PC-9 (cell line): ENCODE measurements at regions not wholly inside any gene's neighbourhood (a gene's known extent, or its start where the extent isn't known, plus 50 kb on each side); places are given as distances from the start of the nearest gene placed in this dataset.

ENCODE experiments used
- BruUV-seq: library from RNA; stranded (reverse); fragments of 400-500 nt; replicated peaks from 2 replicates; lab custom pipeline; 2021; lab: Mats Ljungman, UMichigan
- CTCF ChIA-PET: fragments of 300-600 bp; sonication (Branson Sonifier 250); formaldehyde crosslinking; loops from one replicate; lab custom pipeline; 2022; ENCODE audit warnings: antibody characterized with exemption; lab: Charles Lee
- POLR2A ChIA-PET: fragments of 300-600 bp; sonication (Branson Sonifier 250); formaldehyde crosslinking; loops from one replicate; lab custom pipeline; 2022; ENCODE audit warnings: antibody characterized with exemption; ENCODE audit not compliant: unreplicated experiment; lab: Charles Lee
- DNase-seq, 2 experiments: peaks; one replicate each; pipeline versions ENCODE4 v3.0.0 to v3.0.0-alpha.2; 2015 to 2022; ENCODE audit warnings: mixed read lengths in 1 of 2
- H2AFZ ChIP-seq: fragments of 200-600 bp; sonication (generic); 2 replicates; pipeline ENCODE4 v1.8.1; 2017; ENCODE audit warnings: antibody characterized with exemption
- H3F3A ChIP-seq: fragments of 200-600 bp; sonication (generic); 2 replicates; pipeline ENCODE4 v1.8.1; 2017; ENCODE audit warnings: antibody characterized with exemption, mild to moderate bottlenecking, low read depth; ENCODE audit not compliant: insufficient read depth
- H3K27ac ChIP-seq: fragments of 200-600 bp; sonication (generic); 2 replicates; pipeline ENCODE4 v1.6.1; 2016; ENCODE audit warnings: mixed run types
- H3K27me3 ChIP-seq: fragments of 200-600 bp; sonication (generic); 2 replicates; pipeline ENCODE4 v1.6.1; 2016; ENCODE audit warnings: low read depth, mixed run types; ENCODE audit not compliant: insufficient read depth
- H3K36me3 ChIP-seq: fragments of 200-600 bp; sonication (generic); 2 replicates; pipeline ENCODE4 v1.6.1; 2016; ENCODE audit warnings: low read depth, mixed run types
- H3K4me1 ChIP-seq: fragments of 200-600 bp; sonication (generic); replicated peaks from 2 replicates; pipeline ENCODE4 v1.6.1; 2016; ENCODE audit warnings: mixed run types; ENCODE audit not compliant: insufficient read depth
- H3K4me2 ChIP-seq: fragments of 200-600 bp; sonication (generic); 2 replicates; pipeline ENCODE4 v1.6.1; 2017; ENCODE audit warnings: mixed run types
- H3K4me3 ChIP-seq: fragments of 200-600 bp; sonication (generic); 2 replicates; pipeline ENCODE4 v1.6.1; 2016; ENCODE audit warnings: mixed run types
- H3K79me2 ChIP-seq: fragments of 200-600 bp; sonication (generic); 2 replicates; pipeline ENCODE4 v1.6.1; 2017; ENCODE audit warnings: low read depth, mixed run types
- H3K9me2 ChIP-seq: fragments of 200-600 bp; sonication (generic); 2 replicates; pipeline ENCODE4 v1.8.1; 2017; ENCODE audit warnings: mild to moderate bottlenecking; ENCODE audit not compliant: insufficient read depth
- H3K9me3 ChIP-seq: fragments of 200-600 bp; sonication (generic); 2 replicates; pipeline ENCODE4 v1.8.1; 2016; ENCODE audit warnings: low read depth; ENCODE audit not compliant: insufficient read depth
- H4K20me1 ChIP-seq: fragments of 200-600 bp; sonication (generic); 2 replicates; pipeline ENCODE4 v1.8.1; 2017; ENCODE audit not compliant: insufficient read depth
- CTCF ChIP-seq: fragments of 200-600 bp; sonication (generic); conservative IDR thresholded peaks from 2 replicates; pipeline ENCODE4 v1.6.1; 2017; ENCODE audit warnings: mixed run types, antibody characterized with exemption, mild to moderate bottlenecking, moderate library complexity
- EZH2 ChIP-seq: fragments of 200-600 bp; sonication (generic); IDR thresholded peaks from 2 replicates; pipeline ENCODE4 v1.8.0; 2017; ENCODE audit warnings: antibody characterized with exemption, low read depth
- intact Hi-C: fragments of 100-400 bp; cut with micrococcal nuclease; formaldehyde crosslinking; loops from one replicate; pipeline ENCODE4 v1.10.0; 2022; ENCODE audit not compliant: unreplicated experiment

GRCh38 chr16:72291531-72291981 is 119.6 kb upstream of the PMFBP1 start:
- Histone ChIP-seq H3K27me3 (no peaks in the 10 kb centered on the region), H3K27ac (peak overlapping the region; percentile 71), H3K4me1 (peaks cover 24% of the 10 kb centered on the region), H3K4me3 (no peak overlapping the region), H3K36me3 (no peaks in the 10 kb centered on the region), H4K20me1 (no peaks in the 10 kb centered on the region), H2AFZ (0 out of 2 replicates have a peak overlapping the region, but pooled peaks have one; percentile 18), H3K9me2 (no peaks in the 10 kb centered on the region; the same call in 1 of the 2 replicates), H3K79me2 (no peaks in the 10 kb centered on the region), H3K4me2 (peak overlapping the region; percentile 47), H3K9me3 (no peaks in the 10 kb centered on the region), H3F3A (peaks cover 16% of the 10 kb centered on the region)
- TF ChIP-seq EZH2 (no peak), CTCF (no peak)
- CTCF ChIA-PET, result no interaction called here
- POLR2A ChIA-PET, result interaction anchor here (0.6 to 0.9 kb wide), 4 partner anchors 11 to 756 kb away, joined by 3 to 7 read pairs (median 5); no protein-coding TSS in a partner anchor
- intact Hi-C loops, result no loop called here
- no TSS peak for BruUV-seq
- peak; percentile 16 to 72 for DNase-seq

GRCh38 chr16:72291121-72291520 is 119.2 kb upstream of the PMFBP1 start:
- peak overlapping the region; percentile 18; the same call in 1 of the 2 replicates for H2AFZ ChIP-seq
- H3K9me3 ChIP-seq, result no peaks in the 10 kb centered on the region
- intact Hi-C loops, result no loop called here
- ChIA-PET CTCF (no interaction called here), POLR2A (interaction anchor here (0.7 to 0.9 kb wide), 2 partner anchors 167 to 374 kb away, joined by 3 to 7 read pairs; no protein-coding TSS in a partner anchor)
- peak in 1 of 2 experiments; percentile 18 for DNase-seq
- no peaks in the 10 kb centered on the region; the same call in 1 of the 2 replicates for H3K9me2 ChIP-seq
- H3K36me3 ChIP-seq, result no peaks in the 10 kb centered on the region
- H3K79me2 ChIP-seq, result no peaks in the 10 kb centered on the region
- no peak overlapping the region for H3K4me3 ChIP-seq
- TSS peak; percentile 80 for BruUV-seq
- no peaks in the 10 kb centered on the region for H3K27me3 ChIP-seq
- peaks cover 24% of the 10 kb centered on the region for H3K4me1 ChIP-seq
- H4K20me1 ChIP-seq, result no peaks in the 10 kb centered on the region
- H3F3A ChIP-seq, result peaks cover 16% of the 10 kb centered on the region
- H3K4me2 ChIP-seq, result peak overlapping the region; percentile 47
- TF ChIP-seq EZH2 (no peak), CTCF (no peak)
- peak overlapping the region; percentile 71 for H3K27ac ChIP-seq

- no peaks in the 10 kb centered on the region for H3K9me2 ChIP-seq
- ChIA-PET POLR2A (no interaction called here), CTCF (no interaction called here)
- no peaks in the 10 kb centered on the region for H3K27me3 ChIP-seq
- no peaks in the 10 kb centered on the region for H3K36me3 ChIP-seq
- no peaks in the 10 kb centered on the region for H3K79me2 ChIP-seq
- no peak overlapping the region for H3K4me3 ChIP-seq
- H3K4me1 ChIP-seq, result peaks cover 24% of the 10 kb centered on the region
- peaks cover 16% of the 10 kb centered on the region for H3F3A ChIP-seq
- TF ChIP-seq EZH2 (no peak), CTCF (no peak)
- no peak overlapping the region for H3K4me2 ChIP-seq
- H4K20me1 ChIP-seq, result no peaks in the 10 kb centered on the region
- H3K9me3 ChIP-seq, result no peaks in the 10 kb centered on the region
- H2AFZ ChIP-seq, result no peak overlapping the region
- DNase-seq, result no peak
- H3K27ac ChIP-seq, result no peak overlapping the region
- BruUV-seq, result no TSS peak
- intact Hi-C loops, result no loop called here
These were observed 115.7 kb upstream of the PMFBP1 start for GRCh38 chr16:72287649-72288048.
